ENCODE measurements at regions not wholly inside any gene's neighbourhood (a gene's known extent, or its start where the extent isn't known, plus 50 kb on each side); places are given as distances from the start of the nearest gene placed in this dataset.

DNA sequence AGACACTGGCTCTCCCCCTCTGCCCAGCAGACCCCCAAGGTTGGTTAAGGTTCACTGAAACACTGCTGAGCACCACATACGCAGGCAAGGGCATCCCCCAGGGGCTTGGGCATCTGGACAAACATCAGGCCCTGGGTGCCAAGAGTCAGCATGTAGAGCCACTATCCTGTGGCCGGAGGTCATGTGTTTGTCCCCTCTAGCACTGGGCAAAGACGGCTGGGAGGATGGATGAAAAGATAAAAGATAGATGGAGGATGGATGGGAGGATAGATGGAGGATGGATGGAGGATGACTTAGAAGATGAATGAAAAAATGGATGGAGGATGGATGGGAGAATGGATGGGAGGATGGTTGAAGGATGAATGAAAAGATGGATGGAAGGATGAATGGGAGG lies 216.8 kb upstream of the IER5L start:
- no peaks in the 10 kb centered on the region for H3K36me3 Mint-ChIP-seq (ENCODE audit: insufficient read depth, unreplicated experiment)
- TF ChIP-seq, protein P1, sequence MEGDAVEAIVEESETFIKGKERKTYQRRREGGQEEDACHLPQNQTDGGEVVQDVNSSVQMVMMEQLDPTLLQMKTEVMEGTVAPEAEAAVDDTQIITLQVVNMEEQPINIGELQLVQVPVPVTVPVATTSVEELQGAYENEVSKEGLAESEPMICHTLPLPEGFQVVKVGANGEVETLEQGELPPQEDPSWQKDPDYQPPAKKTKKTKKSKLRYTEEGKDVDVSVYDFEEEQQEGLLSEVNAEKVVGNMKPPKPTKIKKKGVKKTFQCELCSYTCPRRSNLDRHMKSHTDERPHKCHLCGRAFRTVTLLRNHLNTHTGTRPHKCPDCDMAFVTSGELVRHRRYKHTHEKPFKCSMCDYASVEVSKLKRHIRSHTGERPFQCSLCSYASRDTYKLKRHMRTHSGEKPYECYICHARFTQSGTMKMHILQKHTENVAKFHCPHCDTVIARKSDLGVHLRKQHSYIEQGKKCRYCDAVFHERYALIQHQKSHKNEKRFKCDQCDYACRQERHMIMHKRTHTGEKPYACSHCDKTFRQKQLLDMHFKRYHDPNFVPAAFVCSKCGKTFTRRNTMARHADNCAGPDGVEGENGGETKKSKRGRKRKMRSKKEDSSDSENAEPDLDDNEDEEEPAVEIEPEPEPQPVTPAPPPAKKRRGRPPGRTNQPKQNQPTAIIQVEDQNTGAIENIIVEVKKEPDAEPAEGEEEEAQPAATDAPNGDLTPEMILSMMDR (IDR thresholded peaks at IDR 0.05; ENCODE audit: unreplicated experiment), result no peak
- BruUV-seq (replicated peaks), result no TSS peak
- ChIA-PET POLR2A (no interaction called here), CTCF (interaction anchor here (0.6 kb wide), 1 partner anchor 22 kb away, joined by 3 read pairs; no protein-coding TSS in a partner anchor)
- no peaks in the 10 kb centered on the region for H3K27me3 Mint-ChIP-seq (ENCODE audit: insufficient read depth, unreplicated experiment)
- H3K27ac Mint-ChIP-seq (ENCODE audit: low read depth, unreplicated experiment), result no peak overlapping the region
- H3K4me3 Mint-ChIP-seq (ENCODE audit: unreplicated experiment), result no peak overlapping the region
- no peaks in the 10 kb centered on the region for H3K4me1 Mint-ChIP-seq (ENCODE audit: insufficient read depth, unreplicated experiment)
- no peaks in the 10 kb centered on the region for H3K9me3 Mint-ChIP-seq (ENCODE audit: unreplicated experiment)
- intact Hi-C loops (cut with micrococcal nuclease), result no loop called here
- DNase-seq (ENCODE audit: unreplicated experiment), result no peak

DNA sequence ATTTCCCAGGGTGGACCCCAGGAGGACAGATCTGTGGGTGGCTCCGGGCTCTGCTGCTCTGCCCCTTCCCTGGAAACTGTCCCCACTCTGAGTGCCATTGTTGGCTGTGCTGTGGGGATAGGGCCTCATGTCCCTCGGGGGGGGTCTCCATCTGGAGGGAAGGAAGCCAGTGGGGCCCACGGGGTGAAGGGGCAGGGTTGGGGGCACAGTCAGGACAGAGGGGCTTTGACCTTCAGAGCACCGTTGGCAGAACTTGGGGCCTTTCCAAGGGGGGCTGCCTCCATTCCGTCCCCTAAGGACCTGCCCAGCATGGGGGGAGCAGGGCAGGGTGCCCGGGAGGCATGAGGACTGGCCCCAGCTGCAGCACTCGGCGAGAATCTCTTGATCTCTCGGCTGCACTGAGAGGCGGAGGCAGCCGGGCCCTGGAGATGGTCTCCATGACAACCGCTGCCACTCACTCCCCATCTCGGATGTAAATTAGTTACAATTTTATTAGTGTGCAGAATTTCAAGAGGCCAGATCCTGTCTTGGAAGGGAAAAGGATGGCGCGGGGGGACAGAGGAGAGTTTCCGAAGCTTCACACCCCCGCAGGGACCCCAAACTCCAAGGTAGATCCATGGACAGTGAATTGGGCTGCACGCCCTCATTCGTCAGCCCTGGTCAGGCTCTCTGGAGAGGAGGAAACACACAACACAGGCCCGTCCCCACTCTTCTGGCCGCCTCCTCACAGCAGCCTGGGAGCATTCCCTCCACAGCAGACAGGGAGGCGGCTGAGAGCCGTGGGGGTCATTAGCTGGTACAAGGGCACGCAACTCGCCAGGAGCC lies 216.2 kb upstream of the IER5L start:
- Mint-ChIP-seq H3K27ac (ENCODE audit: low read depth, unreplicated experiment) (no peak overlapping the region), H3K27me3 (ENCODE audit: insufficient read depth, unreplicated experiment) (no peaks in the 10 kb centered on the region), H3K9me3 (ENCODE audit: unreplicated experiment) (no peaks in the 10 kb centered on the region), H3K36me3 (ENCODE audit: insufficient read depth, unreplicated experiment) (no peaks in the 10 kb centered on the region), H3K4me3 (ENCODE audit: unreplicated experiment) (no peak overlapping the region), H3K4me1 (ENCODE audit: insufficient read depth, unreplicated experiment) (no peaks in the 10 kb centered on the region)
- no TSS peak for BruUV-seq (replicated peaks)
- ChIA-PET CTCF (interaction anchor here (0.6 kb wide), 1 partner anchor 22 kb away, joined by 3 read pairs; no protein-coding TSS in a partner anchor), POLR2A (no interaction called here)
- no peak for DNase-seq (ENCODE audit: unreplicated experiment)
- TF ChIP-seq, protein P1 (IDR thresholded peaks at IDR 0.05; ENCODE audit: unreplicated experiment), result no peak
- intact Hi-C loops (cut with micrococcal nuclease), result no loop called here

DNA sequence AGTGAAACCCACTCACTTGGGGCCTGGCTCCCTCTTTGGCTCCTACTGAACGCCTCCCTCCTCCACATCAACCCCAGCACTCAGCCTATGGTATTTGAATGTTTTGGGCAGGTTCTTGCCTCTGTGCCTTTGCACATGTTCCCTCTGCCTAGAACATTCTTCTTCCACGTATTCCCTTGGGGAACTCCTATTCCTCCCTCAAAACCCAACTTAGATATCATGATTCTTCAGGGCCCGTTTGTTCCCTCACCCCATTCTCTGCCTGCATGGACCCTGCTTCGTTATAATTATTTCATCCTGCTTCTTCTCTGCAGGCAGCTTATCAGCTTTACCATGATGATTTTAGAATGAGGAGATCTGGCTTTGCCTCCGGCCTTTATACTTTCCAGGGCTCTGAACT lies 215.0 kb upstream of the IER5L start:
- H3K36me3 Mint-ChIP-seq (ENCODE audit: insufficient read depth, unreplicated experiment), result no peaks in the 10 kb centered on the region
- no peak overlapping the region for H3K27ac Mint-ChIP-seq (ENCODE audit: low read depth, unreplicated experiment)
- no peaks in the 10 kb centered on the region for H3K4me1 Mint-ChIP-seq (ENCODE audit: insufficient read depth, unreplicated experiment)
- no peak for DNase-seq (ENCODE audit: unreplicated experiment)
- CTCF ChIA-PET, result no interaction called here
- BruUV-seq (replicated peaks), result no TSS peak
- no peaks in the 10 kb centered on the region for H3K27me3 Mint-ChIP-seq (ENCODE audit: insufficient read depth, unreplicated experiment)
- TF ChIP-seq, protein P1 (IDR thresholded peaks at IDR 0.05; ENCODE audit: unreplicated experiment), result no peak
- intact Hi-C loops (cut with micrococcal nuclease), result no loop called here
- no peak overlapping the region for H3K4me3 Mint-ChIP-seq (ENCODE audit: unreplicated experiment)
- POLR2A ChIA-PET, result interaction anchor here (0.7 kb wide), 1 partner anchor 39 kb away, joined by 3 read pairs; no protein-coding TSS in a partner anchor
- no peaks in the 10 kb centered on the region for H3K9me3 Mint-ChIP-seq (ENCODE audit: unreplicated experiment)

DNA sequence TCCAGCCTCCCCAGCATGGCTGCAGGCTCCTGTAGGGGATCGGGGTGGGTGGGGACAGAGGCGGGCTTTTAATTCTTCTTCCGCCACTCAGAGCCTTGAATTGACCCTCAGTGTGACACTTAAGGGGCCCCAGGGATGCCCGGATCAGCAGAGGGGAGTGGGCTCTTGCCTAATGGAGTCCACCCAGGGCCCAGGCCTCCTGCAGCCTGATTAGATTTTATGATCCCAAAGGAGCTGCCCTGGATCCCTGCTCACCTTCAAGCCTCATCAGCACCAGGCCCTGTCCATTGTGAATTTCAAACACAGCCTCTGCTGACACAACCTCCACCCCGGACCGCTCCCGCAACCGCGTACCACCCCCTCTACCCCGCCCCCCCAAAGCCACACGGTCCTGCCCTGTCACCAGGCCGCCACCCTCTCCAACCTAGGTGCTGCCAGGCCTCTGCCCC lies 214.1 kb upstream of the IER5L start:
- BruUV-seq (replicated peaks), result no TSS peak
- TF ChIP-seq, protein P1 (IDR thresholded peaks at IDR 0.05; ENCODE audit: unreplicated experiment), result no peak

More for the DNA sequence above, 214.1 kb upstream of the IER5L start:
- H3K27ac Mint-ChIP-seq (ENCODE audit: low read depth, unreplicated experiment), result no peak overlapping the region
- CTCF ChIA-PET, result no interaction called here
- H3K36me3 Mint-ChIP-seq (ENCODE audit: insufficient read depth, unreplicated experiment), result no peaks in the 10 kb centered on the region
- no peaks in the 10 kb centered on the region for H3K27me3 Mint-ChIP-seq (ENCODE audit: insufficient read depth, unreplicated experiment)
- H3K9me3 Mint-ChIP-seq (ENCODE audit: unreplicated experiment), result no peaks in the 10 kb centered on the region
- POLR2A ChIA-PET, result interaction anchor here (0.7 kb wide), 1 partner anchor 40 kb away, joined by 3 read pairs; no protein-coding TSS in a partner anchor
- no peaks in the 10 kb centered on the region for H3K4me1 Mint-ChIP-seq (ENCODE audit: insufficient read depth, unreplicated experiment)
- no peak overlapping the region for H3K4me3 Mint-ChIP-seq (ENCODE audit: unreplicated experiment)
- intact Hi-C loops (cut with micrococcal nuclease), result no loop called here
- no peak for DNase-seq (ENCODE audit: unreplicated experiment)

Measured in MCF 10A (cell line).